OCI-LY3 (cell line): ENCODE measurements at regions not wholly inside any gene's neighbourhood (a gene's known extent, or its start where the extent isn't known, plus 50 kb on each side); places are given as distances from the start of the nearest gene placed in this dataset.

Experiments
- CTCF ChIP-seq: fragments of 200-600, 300-600 bp; sonication (generic); IDR thresholded peaks from 2 replicates; pipeline ENCODE4 v1.5.1; 2014; ENCODE audit warnings: antibody characterized with exemption, low read length, low read depth
- EZH2phosphoT487 ChIP-seq: fragments of 200-600 bp; shearing (Covaris generic); IDR thresholded peaks from 2 replicates; pipeline ENCODE4 v1.6.1; 2018; ENCODE audit warnings: antibody characterized with exemption, mixed run types, low read depth

- TF ChIP-seq CTCF (no peak), EZH2phosphoT487 (no peak)
Measured at GRCh38 chrX:113422323-113422722, 581.7 kb upstream of the AMOT start.
